ENCODE measurements at regions not wholly inside any gene's neighbourhood (a gene's known extent, or its start where the extent isn't known, plus 50 kb on each side); places are given as distances from the start of the nearest gene placed in this dataset.

DNA sequence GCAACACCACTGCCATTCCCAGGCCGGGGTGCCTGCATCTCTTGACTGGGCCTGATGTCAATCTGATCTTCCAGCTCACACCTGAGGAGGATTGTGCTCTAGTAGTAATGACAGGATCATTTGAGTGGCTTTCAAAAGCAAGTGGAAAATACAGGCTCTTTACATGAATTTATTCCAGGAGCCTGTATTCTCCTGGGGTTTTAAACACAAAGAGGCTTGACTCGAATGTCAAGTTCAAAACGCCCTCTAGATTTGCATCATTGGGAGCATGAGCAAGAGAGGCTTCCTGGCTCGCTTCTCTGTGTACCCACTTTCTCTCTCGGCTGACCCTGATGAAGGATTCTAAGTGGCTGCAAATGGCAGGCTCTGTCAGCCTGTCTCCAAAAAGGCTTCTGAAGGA, 199.5 kb upstream of the PUDP start:
- TF ChIP-seq, protein P1, sequence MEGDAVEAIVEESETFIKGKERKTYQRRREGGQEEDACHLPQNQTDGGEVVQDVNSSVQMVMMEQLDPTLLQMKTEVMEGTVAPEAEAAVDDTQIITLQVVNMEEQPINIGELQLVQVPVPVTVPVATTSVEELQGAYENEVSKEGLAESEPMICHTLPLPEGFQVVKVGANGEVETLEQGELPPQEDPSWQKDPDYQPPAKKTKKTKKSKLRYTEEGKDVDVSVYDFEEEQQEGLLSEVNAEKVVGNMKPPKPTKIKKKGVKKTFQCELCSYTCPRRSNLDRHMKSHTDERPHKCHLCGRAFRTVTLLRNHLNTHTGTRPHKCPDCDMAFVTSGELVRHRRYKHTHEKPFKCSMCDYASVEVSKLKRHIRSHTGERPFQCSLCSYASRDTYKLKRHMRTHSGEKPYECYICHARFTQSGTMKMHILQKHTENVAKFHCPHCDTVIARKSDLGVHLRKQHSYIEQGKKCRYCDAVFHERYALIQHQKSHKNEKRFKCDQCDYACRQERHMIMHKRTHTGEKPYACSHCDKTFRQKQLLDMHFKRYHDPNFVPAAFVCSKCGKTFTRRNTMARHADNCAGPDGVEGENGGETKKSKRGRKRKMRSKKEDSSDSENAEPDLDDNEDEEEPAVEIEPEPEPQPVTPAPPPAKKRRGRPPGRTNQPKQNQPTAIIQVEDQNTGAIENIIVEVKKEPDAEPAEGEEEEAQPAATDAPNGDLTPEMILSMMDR (optimal IDR thresholded peaks at IDR 0.05 in 1 of 3, IDR thresholded peaks at IDR 0.05 in 1 of 3, conservative IDR thresholded peaks at IDR 0.05 in 1 of 3; ENCODE audit: extremely low read depth in 1 of 3, insufficient read depth in 2 of 3, low read length in 3 of 3): no peak
- no peak for TF ChIP-seq EZH2 (IDR thresholded peaks at IDR 0.05; ENCODE audit: low read length)

Measured in keratinocyte (primary cell).